Inflammatory macrophage treated with lipopolysaccharide for 4 hours (primary cell): ENCODE measurements at regions not wholly inside any gene's neighbourhood (a gene's known extent, or its start where the extent isn't known, plus 50 kb on each side); places are given as distances from the start of the nearest gene placed in this dataset.
A peak's percentile ranks its signal among the peaks of the same experiment; 100 is the strongest.
"Not testable (repeated sequence)": the region's sequence is repeated elsewhere in the genome, so short reads cannot be mapped to it uniquely, and the experiment has no call there.

Experiments used
- DNase-seq: peaks from one replicate; pipeline ENCODE4 v3.0.0-alpha.2; 2020

DNA sequence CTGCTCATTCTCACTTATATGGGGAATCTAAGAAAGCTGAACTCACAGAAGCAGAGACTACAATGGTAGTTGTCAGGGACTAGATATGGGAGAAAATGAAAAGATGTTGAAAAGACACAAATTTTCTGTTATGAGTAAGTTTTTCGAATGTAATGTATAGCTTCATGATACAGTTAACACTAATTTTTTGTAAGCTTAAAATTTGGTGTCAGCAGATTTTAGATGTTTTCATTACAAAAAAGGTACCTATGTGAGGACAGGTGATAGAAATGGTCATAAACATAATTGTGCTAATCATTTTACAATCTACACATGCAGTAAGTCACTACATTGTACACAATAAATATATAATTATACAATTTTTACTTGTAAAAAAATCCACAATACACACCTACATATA is 286.6 kb downstream of the ZNF33B start:
- DNase-seq = no peak

DNA sequence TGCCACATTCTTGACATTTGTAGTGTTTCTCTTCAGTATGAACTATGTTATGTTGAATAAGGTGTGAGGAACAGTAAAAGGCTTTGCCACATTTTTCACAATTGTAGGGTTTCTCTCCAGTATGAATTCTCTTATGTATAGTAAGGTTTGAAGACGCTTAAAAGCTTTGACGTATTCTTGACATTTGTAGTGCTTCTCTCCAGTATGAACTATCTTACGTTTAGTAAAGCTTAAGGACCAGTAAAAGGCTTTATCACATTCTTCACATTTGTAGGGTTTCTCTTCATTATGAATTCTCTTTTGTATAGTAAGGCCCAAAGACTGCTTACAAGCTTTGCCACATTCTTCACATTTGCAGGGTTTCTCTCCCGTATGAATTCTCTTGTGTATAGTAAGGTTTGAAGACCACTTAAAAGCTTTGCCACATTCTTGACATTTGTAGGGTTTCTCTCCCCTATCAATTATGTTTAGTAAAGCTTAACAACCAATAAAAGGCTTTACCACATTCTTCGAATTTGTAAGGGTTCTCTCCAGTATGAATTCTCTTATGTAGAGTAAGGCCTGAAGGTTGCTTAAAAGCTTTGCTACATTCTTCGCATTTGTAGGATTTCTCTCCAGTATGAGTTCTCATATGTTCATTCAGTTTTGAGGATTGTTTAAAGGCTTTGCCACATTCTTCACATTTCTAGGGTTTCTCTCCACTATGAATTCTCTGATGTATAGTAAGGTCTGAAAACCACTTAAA is 301.6 kb downstream of the ZNF33B start:
- DNase-seq = not testable (repeated sequence)

DNA sequence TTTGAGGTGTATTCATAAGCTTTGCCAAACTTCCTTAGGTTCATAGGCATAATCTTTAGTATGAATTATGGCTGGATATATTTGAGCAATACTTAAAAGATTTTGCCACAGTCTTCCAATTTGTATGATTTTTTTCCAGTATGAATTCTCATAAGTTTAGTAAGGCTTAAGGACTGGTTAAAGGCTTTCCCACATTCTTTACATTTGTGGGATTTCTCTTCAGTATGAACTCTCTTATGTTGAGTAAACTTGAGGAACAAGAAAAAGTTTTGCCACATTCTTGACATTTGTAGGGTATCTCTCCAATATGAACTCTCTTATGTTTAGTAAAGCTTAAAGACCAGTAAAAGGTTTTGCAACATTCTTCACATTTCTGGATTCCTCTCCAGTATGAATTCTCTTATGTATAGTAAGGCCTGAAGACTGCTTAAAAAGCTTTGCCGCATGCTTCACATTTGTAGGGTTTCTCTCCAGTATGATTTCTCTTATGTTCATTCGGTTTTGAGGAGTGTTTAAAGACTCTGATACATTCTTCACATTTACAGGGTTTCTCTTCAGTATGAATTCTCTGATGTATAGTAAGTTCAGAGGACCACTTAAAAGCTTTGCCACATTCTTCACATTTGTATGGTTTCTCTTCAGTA is 302.6 kb downstream of the ZNF33B start:
- not testable (repeated sequence) for DNase-seq

DNA sequence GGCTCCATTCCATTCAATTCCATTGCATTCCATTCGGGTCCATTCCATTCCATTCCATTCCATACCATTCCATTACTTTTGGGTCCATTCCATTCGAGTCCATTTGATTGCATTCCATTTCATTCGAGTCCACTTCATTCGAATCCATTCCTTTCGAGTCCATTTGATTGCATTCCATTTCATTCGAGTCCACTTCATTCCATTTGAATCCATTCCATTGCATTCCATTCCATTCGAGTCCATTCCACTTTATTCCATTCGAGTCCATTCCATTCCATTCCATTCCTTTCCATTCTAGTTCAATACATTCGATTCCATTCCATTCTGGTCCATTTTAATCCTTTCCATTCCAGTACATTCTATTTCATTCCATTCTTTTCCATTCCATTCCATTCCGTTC is 334.0 kb downstream of the ZNF33B start:
- DNase-seq = no peak

DNA sequence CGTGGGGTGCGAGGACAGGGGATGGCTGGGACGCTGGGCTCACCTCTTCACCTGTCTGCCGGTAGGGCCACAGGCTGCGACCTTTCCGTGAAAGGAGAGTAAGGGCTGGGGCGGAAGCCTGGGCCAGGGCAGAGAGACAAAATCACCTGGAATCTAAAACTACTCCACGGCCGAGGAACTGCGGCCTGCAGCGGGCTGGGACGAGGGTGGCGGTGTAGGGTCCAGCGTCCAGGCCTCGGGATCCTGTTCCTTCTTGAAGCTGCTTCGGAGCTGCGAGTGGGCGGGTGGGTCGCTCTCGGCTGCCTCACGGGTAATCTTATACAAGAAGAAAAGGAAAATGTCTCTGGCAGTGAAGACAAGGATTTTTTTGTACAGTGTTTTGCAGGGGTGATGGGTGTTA is 356.5 kb downstream of the ZNF33B start:
- DNase-seq = not testable (repeated sequence)

DNA sequence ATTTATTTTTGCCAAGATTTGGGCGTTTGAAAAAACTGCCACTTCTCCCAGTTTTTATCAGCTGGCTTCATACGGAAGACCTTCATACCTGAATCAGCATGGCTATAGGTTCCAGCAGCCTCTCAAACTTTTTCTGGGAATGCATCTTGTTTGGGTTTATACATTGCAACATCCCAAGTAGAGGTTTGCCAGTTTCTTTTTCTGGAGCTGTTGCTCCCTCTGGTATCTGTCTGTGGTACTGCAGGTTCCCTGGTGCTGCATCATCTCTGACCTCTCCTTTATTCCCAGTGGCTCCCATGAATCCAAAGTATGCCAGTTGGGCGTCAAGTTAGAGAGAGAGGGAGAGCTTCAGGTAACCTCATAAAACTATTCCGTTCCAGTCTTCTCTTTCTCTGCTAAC is 368.6 kb downstream of the ZNF33B start:
- DNase-seq = not testable (repeated sequence)

DNA sequence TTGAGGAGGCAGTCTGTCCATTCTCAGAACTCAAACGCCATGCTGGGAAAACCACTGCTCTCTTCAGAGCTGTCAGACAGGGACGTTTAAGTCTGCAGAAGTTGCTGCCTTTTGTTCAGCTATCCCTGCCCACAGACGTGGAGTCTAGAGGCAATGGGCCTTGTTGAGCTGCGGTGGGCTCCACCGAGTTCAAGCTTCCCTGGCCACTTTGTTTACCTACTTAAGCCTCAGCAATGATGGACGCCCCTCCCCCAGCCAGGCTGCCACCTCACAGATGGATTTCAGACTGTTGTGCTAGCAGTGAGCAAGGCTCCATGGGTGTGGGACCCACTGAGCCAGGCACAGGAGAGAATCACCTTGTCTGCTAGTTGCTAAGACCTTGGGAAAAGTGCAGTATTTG is 375.1 kb downstream of the ZNF33B start:
- not testable (repeated sequence) for DNase-seq

DNA sequence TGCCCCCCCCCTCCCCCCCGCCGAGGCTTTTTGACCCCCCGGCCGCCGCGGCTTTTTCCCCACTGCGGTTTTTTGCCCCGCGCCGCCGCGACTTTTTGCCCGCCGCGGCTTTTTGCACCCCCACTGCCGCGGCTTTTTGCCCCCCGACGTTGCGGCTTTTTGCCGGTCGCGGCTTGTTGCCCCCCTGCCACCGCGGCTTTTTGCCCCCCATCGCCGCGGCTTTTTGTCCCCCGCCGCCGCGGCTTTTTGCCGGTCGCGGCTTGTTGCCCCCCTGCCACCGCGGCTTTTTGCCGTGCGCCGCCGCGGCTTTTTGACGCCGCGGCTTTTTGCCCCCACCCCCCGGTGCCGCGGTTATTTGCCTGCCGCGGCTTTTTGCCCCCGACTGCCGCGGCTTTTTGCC is 395.4 kb downstream of the ZNF33B start:
- not testable (repeated sequence) for DNase-seq

DNA sequence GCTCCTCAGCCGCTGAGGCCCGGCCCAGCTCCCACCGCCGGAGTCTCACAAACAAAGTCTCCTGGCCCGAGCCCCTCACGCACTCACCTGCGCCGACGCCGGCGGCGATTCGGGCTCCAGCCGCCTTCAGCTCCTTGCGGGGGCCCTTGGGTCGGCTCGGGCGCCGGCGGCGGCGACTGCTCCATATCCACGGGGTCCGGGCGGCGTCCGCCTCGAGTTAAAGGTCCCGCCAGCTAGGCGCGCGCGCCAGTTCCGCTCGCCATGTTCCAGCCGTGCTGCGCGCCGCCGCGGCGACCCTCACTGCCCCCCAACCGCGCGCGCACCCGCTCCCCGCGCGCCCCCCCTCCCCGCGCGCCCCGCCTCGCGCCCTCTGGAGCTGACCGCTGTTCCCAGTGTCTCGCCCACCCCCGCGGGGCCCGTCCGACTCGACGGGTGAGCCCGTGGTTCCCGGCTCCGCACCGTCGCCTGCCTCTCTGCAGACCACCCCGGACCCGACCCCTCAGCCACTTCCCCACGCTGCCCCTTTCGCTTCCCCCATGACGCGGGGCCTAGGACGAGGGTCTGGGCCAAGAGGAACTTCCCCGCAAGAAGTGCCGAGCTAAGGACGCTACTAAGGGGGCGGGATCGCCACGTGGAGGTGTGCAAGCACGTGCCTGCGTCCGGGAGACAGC is 396.1 kb downstream of the ZNF33B start:
- DNase-seq = no peak

DNA sequence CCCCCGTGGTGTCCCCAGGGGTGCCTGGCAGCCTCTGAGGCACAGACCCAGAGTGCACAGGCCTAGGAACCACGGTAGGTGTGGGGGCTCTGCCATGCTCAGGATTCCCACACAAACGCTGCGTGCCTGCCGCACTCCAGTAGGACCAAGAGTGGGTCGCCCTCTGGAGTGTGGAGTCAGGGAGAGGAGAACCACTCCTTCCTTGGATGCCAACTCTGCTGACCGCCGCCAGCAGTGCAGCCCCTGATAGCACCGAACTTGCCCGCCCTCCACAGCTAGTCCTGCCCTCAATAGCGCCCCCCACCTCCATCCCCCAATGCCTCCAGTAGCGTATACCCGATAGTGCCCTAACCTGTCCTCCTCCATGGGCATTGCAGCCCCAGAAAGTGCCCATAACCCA is 402.0 kb downstream of the ZNF33B start:
- DNase-seq = not testable (repeated sequence)

DNA sequence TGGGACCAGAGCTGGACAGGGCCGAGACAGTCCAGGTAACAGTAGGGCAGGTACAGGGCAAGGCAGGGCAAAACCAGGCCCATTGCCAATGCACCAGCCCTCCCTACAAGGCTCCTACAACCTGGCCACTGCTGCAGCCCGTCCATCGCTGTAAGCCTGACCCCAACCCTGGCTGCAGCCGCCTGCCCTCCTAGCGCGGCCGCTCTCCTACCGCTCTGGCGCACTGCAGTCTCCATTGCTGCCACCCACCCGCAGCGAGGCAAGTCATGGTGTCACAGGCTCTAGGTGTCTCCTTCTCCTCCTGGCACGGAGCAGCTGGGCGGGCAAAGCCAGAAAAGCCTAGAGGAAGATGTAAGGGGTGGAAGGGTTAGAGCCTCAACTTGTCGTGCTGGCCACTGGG is 402.6 kb downstream of the ZNF33B start:
- not testable (repeated sequence) for DNase-seq

DNA sequence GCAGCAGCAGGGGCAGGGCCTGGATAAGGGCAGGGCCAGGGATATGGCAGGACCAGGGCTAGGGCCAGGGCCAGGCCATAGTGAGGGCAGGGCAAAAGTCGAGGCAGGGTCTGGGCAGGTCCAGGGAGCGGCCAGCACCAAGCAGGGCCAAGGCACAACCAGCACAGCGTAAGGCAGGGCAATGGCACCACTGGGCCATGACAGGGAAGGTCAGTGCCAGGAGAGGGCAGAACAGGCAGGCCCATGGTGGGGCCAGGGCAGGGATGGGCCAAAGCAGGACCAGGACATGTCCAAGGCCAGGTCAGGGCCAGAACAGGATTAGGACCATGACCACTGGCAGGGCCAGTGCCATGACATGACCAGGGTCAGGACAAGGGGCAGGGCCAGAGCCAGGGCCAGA is 403.1 kb downstream of the ZNF33B start:
- DNase-seq = not testable (repeated sequence)

DNA sequence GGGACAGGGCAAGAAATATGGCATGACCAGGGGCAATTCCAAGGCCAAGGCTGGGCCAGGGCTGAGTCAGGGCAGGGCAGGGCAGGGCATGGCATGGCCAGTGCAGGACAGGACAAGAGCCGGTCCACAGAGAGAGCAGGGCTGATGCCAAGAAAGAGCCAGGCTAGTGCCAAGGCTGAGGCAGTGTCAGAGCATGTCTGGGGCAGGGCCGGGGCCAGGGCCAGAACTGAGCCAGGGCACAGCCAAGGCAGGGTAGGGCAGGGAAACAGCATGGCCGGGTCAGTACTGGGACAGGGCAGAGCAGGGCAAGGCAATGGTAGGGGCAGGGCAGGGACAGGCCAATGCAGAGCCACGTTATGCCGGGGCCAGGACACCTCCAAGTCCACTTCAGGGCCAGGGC is 403.9 kb downstream of the ZNF33B start:
- DNase-seq = not testable (repeated sequence)

DNA sequence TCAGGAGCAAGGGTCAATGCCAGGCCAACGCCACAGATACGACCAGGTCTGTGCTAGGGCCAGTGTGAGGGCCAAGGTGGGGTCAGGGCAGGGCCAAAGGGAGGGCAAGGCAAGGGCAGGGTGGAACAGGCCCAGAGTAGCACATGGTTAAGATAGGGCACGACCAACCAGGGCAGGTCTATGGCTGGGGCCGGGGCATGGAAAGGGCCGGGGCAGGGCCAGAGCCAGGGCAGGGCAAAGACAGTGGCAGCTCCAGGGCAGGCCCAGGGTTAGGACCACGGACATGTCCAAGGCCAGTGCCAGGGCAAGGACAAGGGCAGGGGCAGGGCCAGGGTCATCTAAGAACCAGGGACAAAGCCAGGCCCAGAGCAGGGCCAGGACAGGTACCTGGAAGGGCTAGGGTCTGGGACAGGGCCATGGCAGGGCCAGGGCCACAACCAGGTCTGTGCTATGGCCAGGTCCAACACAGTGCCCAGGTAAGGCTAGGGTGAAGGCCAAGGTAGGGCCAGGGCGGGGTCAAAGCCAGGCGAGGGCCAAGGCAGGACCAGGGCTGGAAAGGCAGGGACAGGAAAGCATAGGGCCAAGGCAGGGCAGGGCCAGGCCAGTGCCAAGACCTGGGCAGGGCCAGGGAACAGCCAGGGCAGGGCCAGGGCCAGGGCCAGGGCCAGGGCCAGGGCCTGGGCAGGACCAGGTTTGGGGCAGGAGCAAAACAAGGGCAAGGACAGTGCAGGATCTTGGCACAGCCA is 404.7 kb downstream of the ZNF33B start:
- not testable (repeated sequence) for DNase-seq

DNA sequence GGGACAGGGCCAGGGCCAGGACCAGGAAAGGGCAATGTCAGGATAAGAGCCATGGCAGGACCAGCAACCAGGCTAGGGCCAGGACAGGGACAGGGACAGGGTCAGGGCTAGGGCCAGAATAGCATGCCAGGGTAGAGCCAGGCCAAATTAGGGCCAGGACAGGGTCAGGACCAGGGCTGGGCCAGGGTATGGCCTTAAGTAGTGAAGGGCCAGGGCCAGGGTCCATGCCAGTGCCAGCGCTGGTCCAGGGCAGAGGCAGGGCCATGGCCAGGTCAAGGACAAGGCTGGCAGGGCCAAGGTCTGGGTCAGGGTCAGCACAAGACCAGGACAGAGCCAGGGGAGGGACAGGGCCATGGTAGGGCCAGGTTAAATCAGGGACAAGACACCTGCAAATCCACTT is 405.4 kb downstream of the ZNF33B start:
- DNase-seq = not testable (repeated sequence)

DNA sequence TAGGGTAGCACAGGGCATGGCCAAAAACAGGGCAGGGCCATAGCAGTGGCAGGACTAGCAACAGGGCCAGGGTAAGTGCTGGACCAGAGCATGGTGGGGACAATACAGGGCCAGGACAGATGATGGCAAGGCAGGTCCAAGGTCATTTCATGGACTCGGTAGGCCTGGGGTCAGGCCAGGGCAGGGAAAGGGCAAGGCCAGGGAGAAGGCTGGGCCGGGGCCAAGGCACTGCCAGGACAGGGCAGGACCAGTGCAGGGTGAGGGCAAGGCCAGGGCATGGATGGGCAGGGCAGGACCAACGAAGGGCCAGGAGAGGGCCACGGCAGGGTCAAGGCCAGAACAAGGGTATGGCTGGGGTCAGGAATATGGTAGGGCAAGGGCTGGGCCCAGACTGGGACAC is 407.6 kb downstream of the ZNF33B start:
- not testable (repeated sequence) for DNase-seq

DNA sequence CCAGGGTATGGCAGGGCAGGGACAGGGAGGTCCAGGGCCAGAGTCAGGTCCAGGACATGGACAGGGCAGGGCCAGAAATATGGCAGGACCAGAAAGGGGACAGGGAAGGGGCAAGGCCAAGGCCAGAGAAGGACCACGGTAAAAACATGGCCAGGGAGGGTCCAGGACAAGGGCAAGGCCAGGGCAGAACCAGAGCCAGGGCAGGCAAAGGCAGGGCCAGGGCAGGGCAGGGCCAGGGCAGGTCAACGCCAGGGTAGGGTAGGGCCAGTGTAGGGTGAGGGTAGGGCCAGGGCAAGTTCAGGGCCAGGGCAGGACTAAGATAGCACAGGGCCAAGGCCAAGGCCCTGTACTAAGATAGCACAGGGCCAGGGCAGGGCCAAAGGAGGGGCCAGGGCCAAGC is 408.3 kb downstream of the ZNF33B start:
- not testable (repeated sequence) for DNase-seq

DNA sequence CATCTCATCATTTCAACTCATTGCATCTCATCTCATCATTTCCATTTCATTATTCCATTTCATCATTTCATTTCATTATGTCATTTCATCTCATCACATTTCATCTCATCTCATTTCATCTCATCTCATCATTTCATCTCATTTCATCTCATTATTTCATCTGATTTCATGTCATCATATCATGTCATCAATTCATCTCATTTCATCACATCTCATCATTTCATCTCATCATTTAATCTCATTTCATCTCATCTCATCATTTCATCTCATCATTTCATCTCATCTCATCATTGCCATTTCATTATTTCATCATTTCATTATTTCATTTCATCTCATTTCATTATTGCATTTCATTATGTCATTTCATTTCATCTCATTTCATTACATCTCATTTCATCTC is 410.5 kb downstream of the ZNF33B start:
- not testable (repeated sequence) for DNase-seq

DNA sequence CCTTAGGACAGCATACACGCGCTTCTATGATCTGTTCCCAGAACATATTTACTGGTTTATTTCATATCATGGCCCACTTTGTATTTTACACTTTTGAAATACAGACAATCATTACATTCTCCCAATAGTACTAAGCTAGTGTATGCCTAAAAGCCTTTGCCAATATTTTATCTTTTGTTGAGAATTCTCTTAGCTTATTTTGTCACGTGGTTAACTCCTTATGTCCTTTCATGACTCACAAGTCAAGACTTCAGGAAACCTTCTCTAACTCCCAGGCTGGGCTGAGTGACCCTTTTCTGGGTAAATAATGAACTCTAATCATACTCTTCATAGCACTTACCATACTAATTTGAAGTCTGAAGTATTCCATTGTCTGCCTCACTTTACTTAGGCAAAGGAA is 444.8 kb downstream of the ZNF33B start:
- DNase-seq = not testable (repeated sequence)

DNA sequence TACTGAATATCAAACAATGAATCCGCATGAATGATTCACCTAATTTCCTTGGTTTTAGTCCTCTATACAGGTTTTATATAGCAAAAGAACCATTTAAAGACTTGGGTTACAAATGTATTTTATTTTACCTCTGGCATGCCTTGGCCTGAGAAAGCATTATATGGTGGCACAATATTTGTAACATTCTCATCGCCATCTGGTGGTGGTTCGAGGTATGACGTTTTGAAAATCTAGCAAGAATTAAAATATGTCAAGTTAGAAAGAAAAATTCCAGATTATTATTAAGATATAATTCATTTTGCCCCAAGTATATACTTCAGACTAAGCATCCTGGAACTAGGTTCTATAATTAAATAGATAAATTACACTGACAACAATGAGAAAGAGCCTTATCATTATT is 445.9 kb downstream of the ZNF33B start:
- peak; percentile 2 for DNase-seq

DNA sequence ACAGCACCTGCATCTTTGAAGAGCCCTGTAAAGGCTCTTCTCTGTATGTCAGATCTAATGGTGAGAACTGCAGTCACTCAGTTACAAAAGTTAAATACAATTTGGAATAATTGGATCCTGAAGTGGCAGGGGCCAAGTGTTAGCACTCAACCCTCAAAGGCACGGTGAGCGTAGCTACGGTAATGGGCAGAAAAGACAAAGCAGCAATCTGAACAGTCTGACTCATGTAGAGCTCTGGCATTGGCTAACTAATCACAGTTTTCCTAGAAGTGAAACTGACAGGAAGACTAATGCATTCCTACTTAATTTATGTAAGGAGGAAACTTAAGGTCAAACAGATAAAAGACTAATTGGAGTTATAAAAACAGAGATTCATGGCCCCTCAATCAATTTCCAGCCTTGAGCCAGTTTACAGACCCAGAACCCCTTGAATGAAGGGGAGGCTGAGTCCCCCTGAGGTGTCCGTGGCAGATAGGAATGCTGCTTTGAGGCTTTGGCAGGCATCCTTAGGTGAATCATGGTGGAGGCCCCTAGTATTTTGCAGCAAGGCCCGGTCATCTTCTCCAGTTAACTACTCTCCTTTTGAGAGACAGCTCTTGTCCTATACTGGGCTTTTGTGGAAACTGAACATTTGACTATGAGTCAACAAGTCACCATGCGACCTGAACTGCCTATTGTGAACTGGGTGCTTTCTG is 450.7 kb downstream of the ZNF33B start:
- DNase-seq = not testable (repeated sequence)
